H9 (cell line): ENCODE measurements at regions not wholly inside any gene's neighbourhood (a gene's known extent, or its start where the extent isn't known, plus 50 kb on each side); places are given as distances from the start of the nearest gene placed in this dataset.

Experiments used
- DNase-seq: peaks from one replicate; pipeline ENCODE4 v3.0.0-alpha.2; 2017
- H2AFZ ChIP-seq: one replicate; pipeline ENCODE4 v1.6.1; 2013; ENCODE audit warnings: mild to moderate bottlenecking, low read length, control low read depth, moderate library complexity
- H2AK5ac ChIP-seq: 2 replicates; pipeline ENCODE4 v1.6.1; 2013; ENCODE audit warnings: low read length, control low read depth, mixed read lengths; ENCODE audit not compliant: insufficient read length
- H2BK120ac ChIP-seq: one replicate; pipeline ENCODE4 v1.6.1; 2013; ENCODE audit warnings: low read depth, mild to moderate bottlenecking, low read length, control low read depth, inconsistent platforms; ENCODE audit not compliant: poor library complexity, severe bottlenecking
- H2BK12ac ChIP-seq: 2 replicates; pipeline ENCODE4 v1.6.1; 2013; ENCODE audit warnings: low read length, control low read depth, mixed read lengths, low read depth; ENCODE audit not compliant: insufficient read length
- H2BK15ac ChIP-seq: 2 replicates; pipeline ENCODE4 v1.6.1; 2013; ENCODE audit warnings: low read depth, low read length, control low read depth
- H2BK20ac ChIP-seq: one replicate; pipeline ENCODE4 v1.6.1; 2013; ENCODE audit warnings: low read depth, mild to moderate bottlenecking, low read length, control low read depth, inconsistent platforms; ENCODE audit not compliant: poor library complexity, severe bottlenecking
- H2BK5ac ChIP-seq: 2 replicates; pipeline ENCODE4 v1.6.1; 2013; ENCODE audit warnings: low read length, control low read depth, mixed read lengths; ENCODE audit not compliant: insufficient read length
- H3K14ac ChIP-seq: 2 replicates; pipeline ENCODE4 v1.6.1; 2013; ENCODE audit warnings: low read length, control low read depth; ENCODE audit not compliant: insufficient read depth
- H3K18ac ChIP-seq: 2 replicates; pipeline ENCODE4 v1.6.1; 2013; ENCODE audit warnings: low read depth, mild to moderate bottlenecking, mixed read lengths, low read length, control low read depth; ENCODE audit not compliant: insufficient read length
- H3K23ac ChIP-seq: 2 replicates; pipeline ENCODE4 v1.6.1; 2013; ENCODE audit warnings: low read length, control low read depth, mixed read lengths, low read depth; ENCODE audit not compliant: insufficient read length
- H3K23me2 ChIP-seq: 2 replicates; pipeline ENCODE4 v1.6.1; 2013; ENCODE audit warnings: low read depth, mild to moderate bottlenecking, mixed read lengths, low read length, control low read depth; ENCODE audit not compliant: insufficient read length, poor library complexity, severe bottlenecking
- H3K27ac ChIP-seq: 2 replicates; pipeline ENCODE4 v1.5.1; 2013; ENCODE audit warnings: low read length, control low read depth, mixed read lengths, low read depth; ENCODE audit not compliant: insufficient read length
- H3K27me3 ChIP-seq: 2 replicates; pipeline ENCODE4 v1.6.1; 2013; ENCODE audit warnings: low read length, control low read depth, inconsistent platforms; ENCODE audit not compliant: insufficient read depth
- H3K4ac ChIP-seq: 2 replicates; pipeline ENCODE4 v1.6.1; 2013; ENCODE audit warnings: low read depth, mild to moderate bottlenecking, control low read depth, inconsistent platforms, low read length, moderate library complexity
- H3K4me1 ChIP-seq: 2 replicates; pipeline ENCODE4 v1.6.1; 2013; ENCODE audit warnings: low read length, control low read depth, inconsistent platforms; ENCODE audit not compliant: insufficient read depth
- H3K4me2 ChIP-seq: 2 replicates; pipeline ENCODE4 v1.6.1; 2013; ENCODE audit warnings: low read length, control low read depth, mixed read lengths; ENCODE audit not compliant: insufficient read length, insufficient read depth
- H3K56ac ChIP-seq: 2 replicates; pipeline ENCODE4 v1.6.1; 2013; ENCODE audit warnings: low read depth, mild to moderate bottlenecking, mixed read lengths, low read length, control low read depth; ENCODE audit not compliant: insufficient read length
- H3K79me1 ChIP-seq: 2 replicates; pipeline ENCODE4 v1.6.1; 2013; ENCODE audit warnings: low read depth, mild to moderate bottlenecking, moderate library complexity, low read length, control low read depth, inconsistent platforms; ENCODE audit not compliant: insufficient read depth, poor library complexity, severe bottlenecking
- H3K79me2 ChIP-seq: 2 replicates; pipeline ENCODE4 v1.6.1; 2013; ENCODE audit warnings: low read length, control low read depth, inconsistent platforms; ENCODE audit not compliant: insufficient read depth
- H3K9ac ChIP-seq: 2 replicates; pipeline ENCODE4 v1.6.1; 2013; ENCODE audit warnings: low read length, control low read depth, mixed read lengths; ENCODE audit not compliant: insufficient read length; ENCODE audit errors: extremely low read depth
- H3K9me3 ChIP-seq: one replicate; pipeline ENCODE4 v1.6.1; 2013; ENCODE audit warnings: low read depth, low read length, inconsistent platforms; ENCODE audit not compliant: control insufficient read depth
- H3T11ph ChIP-seq: one replicate; pipeline ENCODE4 v1.6.1; 2013; ENCODE audit warnings: mild to moderate bottlenecking, low read length, control low read depth, inconsistent platforms
- H4K20me1 ChIP-seq: one replicate; pipeline ENCODE4 v1.6.1; 2013; ENCODE audit not compliant: control insufficient read depth, insufficient read length, insufficient read depth
- H4K5ac ChIP-seq: 2 replicates; pipeline ENCODE4 v1.6.1; 2013; ENCODE audit warnings: low read depth, mild to moderate bottlenecking, mixed read lengths, low read length, control low read depth; ENCODE audit not compliant: insufficient read length
- H4K8ac ChIP-seq: replicated peaks from 2 replicates; pipeline ENCODE4 v1.6.1; 2013; ENCODE audit warnings: low read length, control low read depth, mixed read lengths, low read depth; ENCODE audit not compliant: insufficient read length
- H4K91ac ChIP-seq: 2 replicates; pipeline ENCODE4 v1.6.1; 2013; ENCODE audit warnings: low read depth, mild to moderate bottlenecking, moderate library complexity, mixed read lengths, low read length, control low read depth; ENCODE audit not compliant: insufficient read length
- H3K27ac Mint-ChIP-seq, 3 experiments: 2 replicates in 2 of 3; 3 replicates in 1 of 3; pipeline ENCODE4 v1.8.0; 2020 to 2021; ENCODE audit warnings: mixed read lengths in 3 of 3, mild to moderate bottlenecking in 1 of 3, moderate library complexity in 1 of 3
- H3K27me3 Mint-ChIP-seq: 2 replicates; pipeline ENCODE4 v1.8.0; 2021; ENCODE audit warnings: low read depth, mild to moderate bottlenecking, moderate library complexity, mixed read lengths
- H3K36me3 Mint-ChIP-seq, 3 experiments: 2 replicates in 2 of 3; 3 replicates in 1 of 3; pipeline ENCODE4 v1.8.0; 2020 to 2021; ENCODE audit warnings: low read depth in 3 of 3, mixed read lengths in 3 of 3; ENCODE audit not compliant: insufficient read depth in 1 of 3
- H3K4me1 Mint-ChIP-seq, 2 experiments: 2 replicates each; pipeline ENCODE4 v1.8.0; 2020; ENCODE audit warnings: mixed read lengths in 2 of 2
- H3K4me3 Mint-ChIP-seq, 2 experiments: 2 replicates in 1 of 2; 3 replicates in 1 of 2; pipeline ENCODE4 v1.8.0; 2020 to 2021; ENCODE audit warnings: mild to moderate bottlenecking in 2 of 2, mixed read lengths in 2 of 2, moderate library complexity in 1 of 2
- H3K9me3 Mint-ChIP-seq, 2 experiments: 2 replicates in 1 of 2; 3 replicates in 1 of 2; pipeline ENCODE4 v1.8.0; 2020; ENCODE audit warnings: mild to moderate bottlenecking in 2 of 2, mixed read lengths in 2 of 2, moderate library complexity in 1 of 2
- CTCF ChIP-seq: fragments of 200-600 bp; sonication (generic); conservative IDR thresholded peaks from 3 replicates; pipeline ENCODE4 v1.8.0; 2021; ENCODE audit warnings: antibody characterized with exemption, mild to moderate bottlenecking
- WGBS: extraction: QIAGEN DNeasy Blood & Tissue Kit; methylation state at CpG from one replicate; pipeline ENCODE4 v1.1.7; 2013; ENCODE audit warnings: missing lambda C conversion rate, low lambda C conversion rate, mixed read lengths; ENCODE audit not compliant: insufficient read length; ENCODE audit errors: extremely low coverage; 5-methylcytosine and 5-hydroxymethylcytosine counted together

GRCh38 chr2:66057844-66058243, 377.1 kb upstream of the MEIS1 start:
- H3K27ac Mint-ChIP-seq, result no peak overlapping the region
- TF ChIP-seq CTCF, result no peak
- H3K9ac ChIP-seq, result no peak overlapping the region

More at GRCh38 chr2:66057844-66058243, 377.1 kb upstream of the MEIS1 start:
- H3K4me2 ChIP-seq, result no peak overlapping the region
- no peaks in the 10 kb centered on the region for H3K9me3 ChIP-seq
- H3K23ac ChIP-seq, result no peak overlapping the region
- H3K36me3 Mint-ChIP-seq, result no peaks in the 10 kb centered on the region; a peak in 1 of 7 replicates
- no peak overlapping the region for H3T11ph ChIP-seq
- DNase-seq, result no peak
- no peak overlapping the region for H3K27ac ChIP-seq
- H3K23me2 ChIP-seq, result no peaks in the 10 kb centered on the region
- H4K91ac ChIP-seq, result no peak overlapping the region
- H2BK20ac ChIP-seq, result no peak overlapping the region
- no peak overlapping the region for H3K4me3 Mint-ChIP-seq
- no peak overlapping the region for H2BK5ac ChIP-seq
- H3K4me1 ChIP-seq, result no peaks in the 10 kb centered on the region
- H2BK120ac ChIP-seq, result no peak overlapping the region
- no peaks in the 10 kb centered on the region for H3K9me3 Mint-ChIP-seq
- no peak overlapping the region for H2BK15ac ChIP-seq
- no peaks in the 10 kb centered on the region for H4K20me1 ChIP-seq
- no peak overlapping the region for H2AFZ ChIP-seq
- H4K8ac ChIP-seq, result no peak overlapping the region
- WGBS, result no CpG with 5 or more reads among the region's 1 CpG
- H3K14ac ChIP-seq, result no peak overlapping the region
- no peak overlapping the region for H3K18ac ChIP-seq
- no peaks in the 10 kb centered on the region for H3K79me2 ChIP-seq
- peaks cover 10 to 15% of the 10 kb centered on the region in 2 experiments for H3K4me1 Mint-ChIP-seq
- no peaks in the 10 kb centered on the region for H3K79me1 ChIP-seq
- no peak overlapping the region for H2BK12ac ChIP-seq
- H3K56ac ChIP-seq, result no peak overlapping the region
- no peak overlapping the region for H2AK5ac ChIP-seq
- H3K4ac ChIP-seq, result no peak overlapping the region
- H3K27me3 ChIP-seq, result no peaks in the 10 kb centered on the region
- no peaks in the 10 kb centered on the region for H3K27me3 Mint-ChIP-seq
- no peak overlapping the region for H4K5ac ChIP-seq
